Naive thymus-derived CD4-positive, alpha-beta T cell (primary cell): ENCODE measurements at regions not wholly inside any gene's neighbourhood (a gene's known extent, or its start where the extent isn't known, plus 50 kb on each side); places are given as distances from the start of the nearest gene placed in this dataset.

Experiments used
- ATAC-seq: fragments of 150-1000 bp; cut with Tn5 transposase; 2 replicates; pipeline ENCODE4 v1.10.0; 2021; ENCODE audit warnings: mild to moderate bottlenecking, moderate library complexity
- CTCF ChIA-PET: fragments of 350-600 bp; sonication (Branson Sonifier 250); formaldehyde crosslinking; loops from one replicate; lab custom pipeline; 2021; ENCODE audit warnings: antibody characterized with exemption; lab: Charles Lee
- POLR2A ChIA-PET: fragments of 350-600 bp; sonication (Branson Sonifier 250); formaldehyde crosslinking; loops from one replicate; lab custom pipeline; 2021; ENCODE audit warnings: antibody characterized with exemption, inconsistent platforms; lab: Charles Lee
- DNase-seq, 9 donors: peaks; one replicate each; pipeline versions ENCODE4 v3.0.0 to v3.0.0-alpha.2; 2020 to 2022; ENCODE audit warnings: mixed read lengths in 1 of 9
- H3K27ac ChIP-seq: one replicate; pipeline ENCODE4 v1.7.0; 2013; ENCODE audit warnings: mild to moderate bottlenecking, low read depth, low read length, moderate library complexity
- H3K27me3 ChIP-seq, 2 donors: one replicate each; pipeline ENCODE4 v1.7.0; 2013; ENCODE audit warnings: low read length in 2 of 2, mild to moderate bottlenecking in 2 of 2, moderate library complexity in 2 of 2; ENCODE audit not compliant: control insufficient read depth in 2 of 2, insufficient read depth in 2 of 2
- H3K36me3 ChIP-seq, 3 experiments: 1 replicate in 2 of 3; 2 replicates in 1 of 3; pipeline ENCODE4 v1.7.0; 2013; ENCODE audit warnings: low read length in 3 of 3, mild to moderate bottlenecking in 3 of 3, moderate library complexity in 1 of 3; ENCODE audit not compliant: insufficient read depth in 3 of 3, control insufficient read depth in 2 of 3
- H3K4me1 ChIP-seq, 2 donors: one replicate each; pipeline ENCODE4 v1.7.0; 2013; ENCODE audit warnings: low read length in 2 of 2, mild to moderate bottlenecking in 2 of 2, moderate library complexity in 1 of 2; ENCODE audit not compliant: control insufficient read depth in 2 of 2, insufficient read depth in 2 of 2
- H3K4me3 ChIP-seq: 2 replicates; pipeline ENCODE4 v1.7.0; 2013; ENCODE audit warnings: mild to moderate bottlenecking, low read length
- H3K9me3 ChIP-seq, 3 experiments: 1 replicate in 2 of 3; 2 replicates in 1 of 3; pipeline ENCODE4 v1.7.0; 2013; ENCODE audit warnings: low read length in 3 of 3; ENCODE audit not compliant: control insufficient read depth in 2 of 3
- H3K27ac Mint-ChIP-seq, 9 donors: one replicate each; pipeline ENCODE4 v1.8.0; 2020 to 2022; ENCODE audit warnings: mixed read lengths in 9 of 9, mild to moderate bottlenecking in 8 of 9, moderate library complexity in 5 of 9, inconsistent platforms in 2 of 9
- H3K27me3 Mint-ChIP-seq, 5 donors: one replicate each; pipeline ENCODE4 v1.8.0; 2021 to 2022; ENCODE audit warnings: mixed read lengths in 5 of 5, mild to moderate bottlenecking in 1 of 5
- H3K36me3 Mint-ChIP-seq, 5 donors: one replicate each; pipeline ENCODE4 v1.8.0; 2020 to 2022; ENCODE audit warnings: mixed read lengths in 5 of 5, mild to moderate bottlenecking in 3 of 5, inconsistent platforms in 1 of 5
- H3K4me1 Mint-ChIP-seq, 7 donors: one replicate each; pipeline ENCODE4 v1.8.0; 2020 to 2022; ENCODE audit warnings: mixed read lengths in 7 of 7, mild to moderate bottlenecking in 3 of 7, inconsistent platforms in 1 of 7
- H3K4me3 Mint-ChIP-seq, 10 donors: one replicate each; pipeline ENCODE4 v1.8.0; 2020 to 2022; ENCODE audit warnings: mild to moderate bottlenecking in 10 of 10, mixed read lengths in 10 of 10, moderate library complexity in 6 of 10, inconsistent platforms in 2 of 10
- H3K9me3 Mint-ChIP-seq, 11 donors: one replicate each; pipeline ENCODE4 v1.8.0; 2020 to 2022; ENCODE audit warnings: mixed read lengths in 11 of 11, mild to moderate bottlenecking in 4 of 11, inconsistent platforms in 1 of 11, moderate library complexity in 1 of 11
- intact Hi-C, 2 donors: fragments of 100-400 bp; cut with micrococcal nuclease; formaldehyde crosslinking; loops; one replicate each; pipeline ENCODE4 v1.15.1; 2023

GRCh38 chr1:218872928-218873327, 300.8 kb upstream of the LYPLAL1 start:
- no peak overlapping the region for H3K4me3 Mint-ChIP-seq
- H3K4me1 ChIP-seq = no peaks in the 10 kb centered on the region
- no peaks in the 10 kb centered on the region for H3K36me3 Mint-ChIP-seq
- peaks cover 0 to 23% (median 0%) of the 10 kb centered on the region in 11 donors for H3K9me3 Mint-ChIP-seq
- H3K9me3 ChIP-seq = no peaks in the 10 kb centered on the region
- intact Hi-C loops = no loop called here
- CTCF ChIA-PET = no interaction called here
- no peaks in the 10 kb centered on the region for H3K36me3 ChIP-seq
- POLR2A ChIA-PET = no interaction called here
- H3K4me1 Mint-ChIP-seq = peaks cover 0 to 3% (median 0%) of the 10 kb centered on the region in 7 donors
- H3K27me3 Mint-ChIP-seq = peaks cover 0 to 6% (median 0%) of the 10 kb centered on the region in 5 donors
- H3K27ac ChIP-seq = no peak overlapping the region
- H3K4me3 ChIP-seq = no peak overlapping the region
- no peak overlapping the region for H3K27ac Mint-ChIP-seq
- no peak for ATAC-seq
- no peaks in the 10 kb centered on the region for H3K27me3 ChIP-seq
- no peak for DNase-seq

GRCh38 chr1:218874313-218874712, 299.4 kb upstream of the LYPLAL1 start:
- no peak overlapping the region for H3K4me3 ChIP-seq
- peaks cover 0 to 23% (median under 1%) of the 10 kb centered on the region in 11 donors for H3K9me3 Mint-ChIP-seq

GRCh38 chr1:218874801-218875400, 298.8 kb upstream of the LYPLAL1 start:
- H3K27ac ChIP-seq = no peak overlapping the region
- no peaks in the 10 kb centered on the region for H3K36me3 ChIP-seq
- intact Hi-C loops = no loop called here
- Mint-ChIP-seq H3K27ac (no peak overlapping the region), H3K4me1 (peaks cover 0 to 3% (median 0%) of the 10 kb centered on the region in 7 donors), H3K36me3 (no peaks in the 10 kb centered on the region), H3K4me3 (no peak overlapping the region), H3K27me3 (peaks cover 0 to 6% (median 2%) of the 10 kb centered on the region in 5 donors), H3K9me3 (peaks cover 0 to 23% (median 1%) of the 10 kb centered on the region in 11 donors)
- ATAC-seq (no peak), DNase-seq (no peak)
- ChIA-PET POLR2A (no interaction called here), CTCF (no interaction called here)
- H3K4me1 ChIP-seq = no peaks in the 10 kb centered on the region
- no peaks in the 10 kb centered on the region for H3K9me3 ChIP-seq
- no peak overlapping the region for H3K4me3 ChIP-seq
- no peaks in the 10 kb centered on the region for H3K27me3 ChIP-seq

More at GRCh38 chr1:218874313-218874712, 299.4 kb upstream of the LYPLAL1 start:
- ATAC-seq (peak; percentile 54), DNase-seq (no peak)
- no peaks in the 10 kb centered on the region for H3K27me3 ChIP-seq
- Mint-ChIP-seq H3K27ac (no peak overlapping the region), H3K36me3 (no peaks in the 10 kb centered on the region), H3K27me3 (peaks cover 0 to 6% (median 1%) of the 10 kb centered on the region in 5 donors), H3K4me1 (peaks cover 0 to 3% (median 0%) of the 10 kb centered on the region in 7 donors), H3K4me3 (no peak overlapping the region)
- H3K27ac ChIP-seq = no peak overlapping the region
- H3K36me3 ChIP-seq = no peaks in the 10 kb centered on the region
- H3K9me3 ChIP-seq = no peaks in the 10 kb centered on the region
- ChIA-PET POLR2A (no interaction called here), CTCF (no interaction called here)
- intact Hi-C loops = no loop called here
- no peaks in the 10 kb centered on the region for H3K4me1 ChIP-seq

- CTCF ChIA-PET = no interaction called here
- no peak for ATAC-seq
Observed at GRCh38 chr1:218878369-218878768, 295.3 kb upstream of the LYPLAL1 start.

GRCh38 chr1:218880484-218881060, 293.1 kb upstream of the LYPLAL1 start:
- peaks cover 0 to 3% (median 0%) of the 10 kb centered on the region in 5 donors for H3K27me3 Mint-ChIP-seq
- no peak for DNase-seq
- no peaks in the 10 kb centered on the region for H3K4me1 ChIP-seq
- intact Hi-C loops = no loop called here
- H3K36me3 ChIP-seq = no peaks in the 10 kb centered on the region
- ATAC-seq = no peak
- ChIA-PET CTCF (no interaction called here), POLR2A (no interaction called here)
- H3K4me3 Mint-ChIP-seq = no peak overlapping the region
- H3K27ac ChIP-seq = no peak overlapping the region
- H3K9me3 ChIP-seq = no peaks in the 10 kb centered on the region
- H3K4me1 Mint-ChIP-seq = no peaks in the 10 kb centered on the region
- no peaks in the 10 kb centered on the region for H3K36me3 Mint-ChIP-seq
- peaks cover 0 to 12% (median 3%) of the 10 kb centered on the region in 11 donors for H3K9me3 Mint-ChIP-seq
- H3K4me3 ChIP-seq = no peak overlapping the region
- H3K27ac Mint-ChIP-seq = no peak overlapping the region
- no peaks in the 10 kb centered on the region for H3K27me3 ChIP-seq

More at GRCh38 chr1:218878369-218878768, 295.3 kb upstream of the LYPLAL1 start:
- peaks cover 0 to 1% (median 0%) of the 10 kb centered on the region in 7 donors for H3K4me1 Mint-ChIP-seq
- no peak overlapping the region for H3K27ac Mint-ChIP-seq
- peaks cover 0 to 8% (median 0%) of the 10 kb centered on the region in 11 donors for H3K9me3 Mint-ChIP-seq
- H3K4me3 ChIP-seq = no peak overlapping the region
- H3K4me1 ChIP-seq = no peaks in the 10 kb centered on the region
- DNase-seq = no peak
- H3K36me3 Mint-ChIP-seq = no peaks in the 10 kb centered on the region
- H3K27me3 Mint-ChIP-seq = peaks cover 0 to 3% (median 0%) of the 10 kb centered on the region in 5 donors
- H3K27me3 ChIP-seq = no peaks in the 10 kb centered on the region
- intact Hi-C loops = no loop called here
- no peaks in the 10 kb centered on the region for H3K9me3 ChIP-seq
- POLR2A ChIA-PET = no interaction called here
- no peak overlapping the region for H3K4me3 Mint-ChIP-seq
- no peaks in the 10 kb centered on the region for H3K36me3 ChIP-seq
- H3K27ac ChIP-seq = no peak overlapping the region

GRCh38 chr1:218882454-218882853, 291.2 kb upstream of the LYPLAL1 start:
- no peaks in the 10 kb centered on the region for H3K27me3 ChIP-seq
- Mint-ChIP-seq H3K27ac (no peak overlapping the region), H3K4me1 (no peaks in the 10 kb centered on the region), H3K9me3 (peaks cover 0 to 12% (median 3%) of the 10 kb centered on the region in 11 donors), H3K36me3 (no peaks in the 10 kb centered on the region), H3K4me3 (no peak overlapping the region), H3K27me3 (peaks cover 0 to 3% (median 0%) of the 10 kb centered on the region in 5 donors)
- ChIA-PET CTCF (no interaction called here), POLR2A (no interaction called here)
- no peak overlapping the region for H3K4me3 ChIP-seq
- H3K4me1 ChIP-seq = no peaks in the 10 kb centered on the region
- DNase-seq (no peak), ATAC-seq (no peak)
- no peaks in the 10 kb centered on the region for H3K36me3 ChIP-seq
- no peaks in the 10 kb centered on the region for H3K9me3 ChIP-seq
- no peak overlapping the region for H3K27ac ChIP-seq
- intact Hi-C loops = no loop called here
